Liver (tissue), 3 donors: ENCODE measurements at regions not wholly inside any gene's neighbourhood (a gene's known extent, or its start where the extent isn't known, plus 50 kb on each side); places are given as distances from the start of the nearest gene placed in this dataset.
"Not testable (repeated sequence)": the region's sequence is repeated elsewhere in the genome, so short reads cannot be mapped to it uniquely, and the experiment has no call there.

Experiments
- EGR1 ChIP-seq, 2 donors: IDR thresholded peaks; 2 replicates each; pipeline ENCODE4 v1.6.1; 2016 to 2018; ENCODE audit warnings: antibody characterized with exemption in 2 of 2, low read depth in 2 of 2
- FOXA1 ChIP-seq: IDR thresholded peaks from 2 replicates; pipeline ENCODE4 v1.6.1; 2016; ENCODE audit warnings: antibody characterized with exemption
- GABPA ChIP-seq, 2 donors: IDR thresholded peaks in 1 of 2; conservative IDR thresholded peaks in 1 of 2; 2 replicates each; pipeline ENCODE4 v1.6.1; 2016; ENCODE audit warnings: antibody characterized with exemption in 2 of 2, mild to moderate bottlenecking in 1 of 2, moderate library complexity in 1 of 2
- JUND ChIP-seq, 2 donors: IDR thresholded peaks; 2 replicates each; pipeline ENCODE4 v1.6.1; 2016; ENCODE audit warnings: antibody characterized with exemption in 2 of 2
- RAD21 ChIP-seq, 2 donors: IDR thresholded peaks; 2 replicates each; pipeline ENCODE4 v1.6.1; 2016; ENCODE audit warnings: antibody characterized with exemption in 2 of 2, mild to moderate bottlenecking in 2 of 2
- YY1 ChIP-seq: IDR thresholded peaks from 2 replicates; pipeline ENCODE4 v1.6.1; 2016; ENCODE audit warnings: antibody characterized with exemption, mild to moderate bottlenecking
- TF ChIP-seq, protein P1 (sequence below): fragments of 150-350 bp; IDR thresholded peaks from 2 replicates; pipeline ENCODE4 v1.5.1; 2017; ENCODE audit warnings: improper control_type of control experiment, low read depth, low read length; ENCODE audit not compliant: missing input control
- TF ChIP-seq, protein P2 (sequence below): IDR thresholded peaks from 2 replicates; pipeline ENCODE4 v1.6.1; 2016; ENCODE audit warnings: antibody characterized with exemption
- donor health status: healthy.
- donor health status: healthy.

DNA sequence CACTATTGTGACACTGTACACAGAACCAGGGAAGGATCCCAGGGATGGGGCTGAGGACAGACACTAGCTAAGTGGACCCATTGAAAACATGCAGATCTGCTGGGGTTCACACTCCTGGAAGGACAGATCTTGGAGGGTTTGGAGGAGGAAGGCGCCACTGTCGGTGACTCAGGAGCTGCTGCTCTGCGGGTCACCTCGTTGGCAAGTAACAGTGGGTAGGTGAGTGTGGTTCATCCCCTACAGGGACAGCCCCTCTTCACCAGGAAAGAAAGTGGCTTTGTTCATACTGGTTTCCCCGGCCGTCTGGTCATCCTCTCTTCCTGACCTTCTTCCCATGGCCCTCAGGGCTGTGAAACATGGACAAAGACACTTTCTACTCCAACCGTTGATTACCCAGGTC lies 100.3 kb downstream of the OR4M2 start:
- not testable (repeated sequence) for TF ChIP-seq GABPA (IDR thresholded peaks at IDR 0.05 in 1 of 2, conservative IDR thresholded peaks at IDR 0.05 in 1 of 2); JUND (IDR thresholded peaks at IDR 0.05); RAD21 (IDR thresholded peaks at IDR 0.05); YY1; FOXA1; EGR1 (IDR thresholded peaks at IDR 0.05; ENCODE audit: low read depth in 2 of 2)
- TF ChIP-seq, protein P1, sequence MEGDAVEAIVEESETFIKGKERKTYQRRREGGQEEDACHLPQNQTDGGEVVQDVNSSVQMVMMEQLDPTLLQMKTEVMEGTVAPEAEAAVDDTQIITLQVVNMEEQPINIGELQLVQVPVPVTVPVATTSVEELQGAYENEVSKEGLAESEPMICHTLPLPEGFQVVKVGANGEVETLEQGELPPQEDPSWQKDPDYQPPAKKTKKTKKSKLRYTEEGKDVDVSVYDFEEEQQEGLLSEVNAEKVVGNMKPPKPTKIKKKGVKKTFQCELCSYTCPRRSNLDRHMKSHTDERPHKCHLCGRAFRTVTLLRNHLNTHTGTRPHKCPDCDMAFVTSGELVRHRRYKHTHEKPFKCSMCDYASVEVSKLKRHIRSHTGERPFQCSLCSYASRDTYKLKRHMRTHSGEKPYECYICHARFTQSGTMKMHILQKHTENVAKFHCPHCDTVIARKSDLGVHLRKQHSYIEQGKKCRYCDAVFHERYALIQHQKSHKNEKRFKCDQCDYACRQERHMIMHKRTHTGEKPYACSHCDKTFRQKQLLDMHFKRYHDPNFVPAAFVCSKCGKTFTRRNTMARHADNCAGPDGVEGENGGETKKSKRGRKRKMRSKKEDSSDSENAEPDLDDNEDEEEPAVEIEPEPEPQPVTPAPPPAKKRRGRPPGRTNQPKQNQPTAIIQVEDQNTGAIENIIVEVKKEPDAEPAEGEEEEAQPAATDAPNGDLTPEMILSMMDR = not testable (repeated sequence)
- TF ChIP-seq, protein P2, sequence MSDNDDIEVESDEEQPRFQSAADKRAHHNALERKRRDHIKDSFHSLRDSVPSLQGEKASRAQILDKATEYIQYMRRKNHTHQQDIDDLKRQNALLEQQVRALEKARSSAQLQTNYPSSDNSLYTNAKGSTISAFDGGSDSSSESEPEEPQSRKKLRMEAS = not testable (repeated sequence)
